WI38 (cell line): ENCODE measurements at regions not wholly inside any gene's neighbourhood (a gene's known extent, or its start where the extent isn't known, plus 50 kb on each side); places are given as distances from the start of the nearest gene placed in this dataset.
"Not testable (repeated sequence)": the region's sequence is repeated elsewhere in the genome, so short reads cannot be mapped to it uniquely, and the experiment has no call there.

ENCODE experiments used
- H3K4me3 ChIP-seq: 2 replicates; pipeline ENCODE4 v1.5.1; 2011; ENCODE audit warnings: low read depth, mild to moderate bottlenecking, control low read depth, low read length
- TF ChIP-seq, protein P1 (sequence below): IDR thresholded peaks from 2 replicates; pipeline ENCODE4 v1.5.1; 2012; ENCODE audit warnings: low read depth, mild to moderate bottlenecking, control low read depth, low read length

- no peak overlapping the region for H3K4me3 ChIP-seq
- TF ChIP-seq, protein P1, sequence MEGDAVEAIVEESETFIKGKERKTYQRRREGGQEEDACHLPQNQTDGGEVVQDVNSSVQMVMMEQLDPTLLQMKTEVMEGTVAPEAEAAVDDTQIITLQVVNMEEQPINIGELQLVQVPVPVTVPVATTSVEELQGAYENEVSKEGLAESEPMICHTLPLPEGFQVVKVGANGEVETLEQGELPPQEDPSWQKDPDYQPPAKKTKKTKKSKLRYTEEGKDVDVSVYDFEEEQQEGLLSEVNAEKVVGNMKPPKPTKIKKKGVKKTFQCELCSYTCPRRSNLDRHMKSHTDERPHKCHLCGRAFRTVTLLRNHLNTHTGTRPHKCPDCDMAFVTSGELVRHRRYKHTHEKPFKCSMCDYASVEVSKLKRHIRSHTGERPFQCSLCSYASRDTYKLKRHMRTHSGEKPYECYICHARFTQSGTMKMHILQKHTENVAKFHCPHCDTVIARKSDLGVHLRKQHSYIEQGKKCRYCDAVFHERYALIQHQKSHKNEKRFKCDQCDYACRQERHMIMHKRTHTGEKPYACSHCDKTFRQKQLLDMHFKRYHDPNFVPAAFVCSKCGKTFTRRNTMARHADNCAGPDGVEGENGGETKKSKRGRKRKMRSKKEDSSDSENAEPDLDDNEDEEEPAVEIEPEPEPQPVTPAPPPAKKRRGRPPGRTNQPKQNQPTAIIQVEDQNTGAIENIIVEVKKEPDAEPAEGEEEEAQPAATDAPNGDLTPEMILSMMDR, result no peak
These were observed 90.8 kb downstream of the DNAJB9 start for GRCh38 chr7:108660465-108660864.

DNA sequence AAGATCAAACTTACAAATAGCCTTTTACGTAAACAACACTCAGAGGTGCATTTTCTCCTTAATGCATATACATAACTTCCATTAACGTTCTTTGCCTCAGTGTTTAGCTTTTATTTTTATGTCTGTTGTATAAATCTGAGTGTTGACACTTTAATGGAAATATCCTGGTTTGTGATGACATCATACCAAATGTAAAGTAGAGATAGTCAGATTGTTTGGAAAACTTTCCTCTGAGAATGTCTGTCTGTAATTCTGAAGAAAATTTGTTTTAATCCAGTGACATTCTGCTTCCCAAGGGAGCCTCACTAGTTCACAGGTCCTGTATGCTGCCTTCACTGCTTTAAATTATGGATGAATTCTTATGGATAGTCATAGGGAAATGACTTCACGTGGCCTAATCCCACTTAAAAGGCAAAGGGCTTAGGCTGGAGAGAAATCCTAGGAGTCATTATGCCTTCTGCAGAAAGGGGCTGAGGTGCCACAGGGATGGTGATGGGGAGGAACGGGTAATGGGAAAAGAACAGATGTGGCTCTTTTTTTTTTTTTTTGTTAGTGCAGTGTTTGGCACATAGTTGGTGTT, 93.2 kb downstream of the DNAJB9 start:
- TF ChIP-seq, protein P1, result no peak
- H3K4me3 ChIP-seq, result no peak overlapping the region

DNA sequence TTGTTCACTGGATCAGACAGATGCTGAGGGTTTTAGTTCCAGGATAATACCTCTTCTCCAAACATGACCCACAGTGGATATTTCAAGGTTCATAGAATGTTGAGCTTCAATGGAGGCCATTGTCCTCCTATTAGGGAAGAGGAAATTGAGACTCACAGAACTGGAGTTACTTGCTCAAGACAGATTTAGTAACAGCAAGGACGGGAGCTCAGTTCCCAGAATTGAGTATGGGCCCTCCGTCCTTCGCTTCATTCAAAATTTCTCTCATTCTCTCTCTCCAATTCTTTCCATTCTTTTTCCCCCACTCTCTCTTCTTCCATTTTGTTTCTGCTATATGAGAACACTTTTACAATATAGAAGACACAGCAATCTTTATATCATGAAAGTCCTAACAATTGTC, 94.0 kb downstream of the DNAJB9 start:
- H3K4me3 ChIP-seq, result no peak overlapping the region
- TF ChIP-seq, protein P1, result no peak

- TF ChIP-seq, protein P1, result no peak
- no peak overlapping the region for H3K4me3 ChIP-seq
These were observed 97.5 kb downstream of the DNAJB9 start for GRCh38 chr7:108667216-108667615.

- H3K4me3 ChIP-seq, result no peak overlapping the region
- TF ChIP-seq, protein P1, result no peak
These were observed 100.3 kb downstream of the DNAJB9 start for GRCh38 chr7:108669958-108670357.

DNA sequence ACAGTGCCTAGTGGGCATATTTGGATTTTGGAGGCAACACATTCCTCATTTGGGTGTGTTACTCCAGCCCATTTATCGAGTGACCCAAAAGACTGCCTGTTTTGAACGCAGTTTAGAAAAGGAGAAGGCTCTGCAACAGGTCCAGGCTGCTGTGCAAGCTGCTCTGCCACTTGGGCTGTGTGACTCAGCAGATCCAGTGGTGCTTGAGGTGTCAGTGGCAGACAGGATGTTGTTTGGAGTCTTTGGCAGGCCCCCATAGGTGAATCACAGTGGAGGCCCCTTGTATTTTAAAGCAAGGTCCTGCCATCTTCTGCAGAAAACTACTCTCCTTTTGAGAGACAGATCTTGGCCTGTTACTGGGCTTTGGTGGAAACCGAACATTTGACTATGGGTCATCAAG, 104.0 kb downstream of the DNAJB9 start:
- H3K4me3 ChIP-seq, result not testable (repeated sequence)

GRCh38 chr7:108684629-108685028, 115.0 kb downstream of the DNAJB9 start:
- H3K4me3 ChIP-seq, result no peak overlapping the region
- TF ChIP-seq, protein P1, result no peak

DNA sequence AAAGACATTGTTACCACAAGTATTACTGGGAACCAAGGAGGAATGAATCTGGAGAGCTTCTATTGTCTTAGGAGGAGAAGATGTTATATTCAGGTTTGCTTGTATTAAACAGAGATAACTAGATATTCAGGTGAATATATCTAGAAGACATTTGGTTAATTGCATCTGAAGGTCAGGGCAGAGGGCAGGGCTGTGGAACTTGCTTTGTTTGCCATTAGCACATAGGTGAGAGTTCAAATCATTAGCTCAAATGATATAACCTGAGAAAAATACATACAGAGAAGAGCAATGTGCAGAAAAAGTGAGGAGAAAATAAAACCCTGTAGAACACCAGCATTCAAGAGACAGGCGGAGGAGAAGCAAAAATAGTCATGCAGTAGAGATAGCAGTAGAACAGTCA, 116.8 kb downstream of the DNAJB9 start:
- TF ChIP-seq, protein P1, result no peak
- no peak overlapping the region for H3K4me3 ChIP-seq
